NCI-H1105 treated with DMSO at 0.1 percent for 48 hours (cell line): ENCODE measurements at regions not wholly inside any gene's neighbourhood (a gene's known extent, or its start where the extent isn't known, plus 50 kb on each side); places are given as distances from the start of the nearest gene placed in this dataset.

Source experiments
- DNase-seq: peaks from one replicate; lab custom pipeline; 2025; lab: John Stamatoyannopoulos, UW

DNA sequence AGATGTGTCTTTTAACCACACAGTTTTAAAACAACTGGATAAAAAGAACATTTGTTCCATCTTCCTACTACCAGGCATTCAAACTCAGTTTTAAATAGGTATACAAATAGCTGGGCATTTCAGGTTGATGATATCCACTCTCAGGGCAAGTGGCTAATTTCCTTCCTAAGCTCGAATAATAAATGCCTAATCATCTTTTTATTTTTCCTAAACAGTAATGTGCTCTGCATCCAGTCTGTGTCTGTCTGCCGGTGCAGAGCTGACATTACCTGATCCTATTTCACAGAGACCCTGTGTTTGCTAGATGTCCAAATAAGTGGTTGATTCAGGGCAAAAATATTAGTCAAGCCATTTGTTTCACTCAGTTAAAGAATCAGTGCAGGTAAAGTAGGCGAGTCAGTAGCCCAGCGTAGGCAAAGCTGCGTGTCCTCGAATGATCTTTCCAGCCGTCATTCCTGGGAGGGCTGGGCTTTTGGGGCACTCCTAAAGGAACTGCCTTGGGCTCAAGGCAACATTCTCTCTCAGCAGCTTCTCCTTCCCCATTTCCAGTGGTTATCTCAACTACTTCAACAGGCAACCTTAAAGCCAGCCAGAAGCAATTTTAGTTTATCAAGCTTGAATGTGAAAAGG, 74.2 kb upstream of the BMP2 start:
- no peak for DNase-seq

DNA sequence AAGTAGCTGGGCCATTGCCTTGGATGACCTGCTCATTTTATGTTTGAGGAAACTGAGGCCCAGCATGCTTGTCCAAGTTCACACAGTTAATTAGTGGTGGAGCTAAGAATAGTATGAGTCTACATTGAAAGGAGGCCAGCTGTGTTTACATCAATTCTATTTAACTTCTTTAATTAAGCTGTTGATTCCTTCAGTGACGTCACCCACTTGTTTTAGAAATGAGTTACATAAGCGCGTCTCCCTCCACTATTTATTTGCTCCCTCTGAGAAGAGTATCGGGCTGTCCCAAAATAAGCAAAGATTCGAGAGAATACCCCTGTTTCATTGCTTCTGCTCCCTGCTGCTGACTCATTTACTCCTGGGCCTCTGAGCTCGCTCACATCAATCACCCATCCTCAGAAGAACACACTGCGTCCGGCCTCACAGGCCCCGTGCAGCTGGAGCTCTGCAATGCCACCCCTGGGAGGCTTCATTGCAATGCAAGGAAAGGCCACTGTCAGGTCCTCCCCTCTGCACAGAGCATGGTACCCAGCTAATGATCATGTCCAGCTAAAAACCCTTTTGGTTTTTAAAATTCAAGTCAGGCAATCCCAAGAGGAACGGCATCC, 74.8 kb upstream of the BMP2 start:
- DNase-seq, result no peak

DNA sequence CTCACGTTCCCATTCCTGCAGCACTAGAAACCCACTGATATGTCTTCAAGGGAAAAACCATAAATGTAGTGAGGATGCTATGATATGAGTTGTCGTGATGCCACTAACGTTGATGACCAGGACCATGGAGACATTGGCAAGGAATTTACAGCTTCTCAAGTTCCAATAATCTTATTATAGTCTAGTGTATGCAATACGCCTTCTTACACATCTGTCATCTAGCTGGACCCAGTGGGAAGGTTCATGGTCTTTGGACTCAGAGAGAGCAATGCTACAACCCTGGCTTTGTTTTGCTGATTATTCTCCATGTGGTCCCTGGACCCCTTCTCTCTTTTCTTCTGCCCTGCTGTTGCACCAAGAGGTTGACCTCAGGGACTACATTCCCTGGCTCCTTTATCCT, 76.0 kb upstream of the BMP2 start:
- DNase-seq, result no peak

DNA sequence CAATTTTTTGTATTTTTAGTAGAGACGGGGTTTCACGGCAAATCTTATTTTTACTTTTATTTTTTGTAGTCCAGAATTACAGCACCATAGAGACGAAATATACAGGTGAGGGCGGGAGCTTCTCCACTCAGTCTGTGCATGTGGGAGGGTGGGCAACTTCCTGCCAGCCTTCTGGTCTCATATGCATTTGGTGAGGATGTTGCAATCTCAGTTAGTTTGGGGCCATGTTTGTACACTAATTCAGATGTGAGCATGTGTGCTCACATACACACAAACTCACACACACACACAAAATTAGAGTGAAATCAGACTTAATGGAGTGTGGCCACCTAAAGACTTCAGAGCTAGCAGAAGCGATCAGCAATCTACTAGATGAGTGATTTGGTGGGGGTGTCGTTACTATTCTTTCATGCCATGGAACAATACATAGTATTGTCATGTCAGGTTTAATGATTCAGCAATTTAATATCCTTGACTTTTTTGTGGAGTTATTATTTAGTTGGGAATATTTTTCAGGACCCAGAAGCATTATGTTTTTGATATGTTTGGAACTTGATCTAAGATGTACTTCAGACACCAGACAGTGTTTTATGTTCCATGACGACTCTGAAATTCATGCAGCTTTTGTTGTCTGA, 78.0 kb upstream of the BMP2 start:
- no peak for DNase-seq

DNA sequence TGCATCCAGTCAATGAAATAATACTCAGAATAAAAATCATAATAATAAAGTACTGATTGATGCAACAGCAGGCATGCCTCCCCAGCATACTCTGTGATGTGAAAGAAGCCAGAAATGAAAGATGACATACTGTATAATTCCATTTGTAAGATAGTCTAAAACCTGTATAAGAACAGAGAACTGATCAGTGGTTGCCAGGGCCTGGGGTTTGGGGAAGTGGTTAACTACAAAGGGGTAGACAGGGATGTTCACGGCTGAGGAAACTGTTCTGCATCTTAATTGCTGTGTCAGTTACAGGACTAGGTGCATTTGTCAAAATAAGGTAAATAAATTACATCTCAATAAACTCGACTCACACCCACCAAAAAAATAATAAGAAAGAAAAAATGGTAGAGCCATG, 81.3 kb upstream of the BMP2 start:
- no peak for DNase-seq

- no peak for DNase-seq
Observed at GRCh38 chr20:6685626-6686025, 81.9 kb upstream of the BMP2 start.

DNA sequence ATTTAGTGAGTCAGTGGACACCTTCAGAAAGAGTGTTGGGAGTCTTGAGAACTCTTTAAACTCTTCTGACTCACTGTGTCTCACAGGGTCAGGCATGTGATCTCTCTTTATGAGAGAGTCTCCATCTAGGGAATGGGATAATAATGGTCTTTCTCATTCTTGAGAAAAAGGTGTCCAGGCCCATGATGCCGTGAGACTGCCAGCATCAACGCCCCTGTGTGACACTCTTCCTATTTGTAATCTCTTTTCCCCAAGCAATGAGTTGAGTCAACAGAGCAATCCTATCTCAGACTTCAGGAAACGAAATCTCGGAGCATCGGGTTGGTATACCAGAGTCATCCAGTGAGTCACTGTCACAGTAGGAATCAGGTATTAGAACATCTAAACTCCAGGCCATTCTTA, 82.3 kb upstream of the BMP2 start:
- DNase-seq, result no peak

DNA sequence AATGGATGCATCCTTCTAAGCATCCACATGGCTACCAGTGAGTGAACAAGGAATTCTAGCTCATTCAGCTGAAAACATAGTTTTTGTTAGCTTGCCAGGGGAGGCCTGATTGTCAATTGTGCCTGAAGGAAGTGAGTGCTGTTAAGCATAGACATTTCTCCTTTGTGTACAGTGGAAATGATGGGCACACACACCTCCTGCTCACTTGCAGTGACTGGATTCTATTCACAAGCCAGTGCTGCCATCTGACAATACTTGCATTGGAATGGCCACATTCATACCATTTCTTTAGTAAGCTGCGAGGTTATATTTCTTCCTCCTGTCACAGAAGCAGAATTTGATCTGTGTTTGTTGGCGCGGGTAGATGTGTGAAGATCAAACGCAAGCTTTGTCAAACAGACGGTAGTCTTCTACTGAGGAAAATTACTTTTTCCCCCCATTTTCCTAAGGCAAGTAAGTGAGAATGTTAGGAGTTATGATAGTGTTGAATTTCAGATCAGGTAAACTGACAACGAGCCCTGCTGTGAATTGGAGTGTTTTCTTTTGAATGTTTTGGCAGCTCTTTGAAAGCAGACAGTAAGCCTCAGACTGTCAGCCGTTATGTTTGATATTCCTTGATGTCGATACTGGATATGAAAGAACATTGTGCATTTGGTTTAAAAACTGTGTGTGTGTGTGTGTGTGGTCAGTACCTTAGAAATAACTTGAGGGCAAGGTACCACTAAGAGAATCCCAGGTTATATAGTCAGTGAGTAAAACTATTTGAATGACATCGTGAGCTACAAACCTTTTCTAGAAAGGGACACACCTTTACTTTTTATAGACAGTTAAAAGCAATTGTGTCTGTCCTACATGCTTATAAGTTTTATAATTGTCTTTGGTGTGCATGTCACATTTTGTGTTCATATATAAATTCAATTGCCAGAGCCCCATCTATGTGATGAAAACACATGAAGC, 84.2 kb upstream of the BMP2 start:
- DNase-seq, result no peak

- DNase-seq, result no peak
Observed at GRCh38 chr20:6680854-6681253, 86.6 kb upstream of the BMP2 start.

GRCh38 chr20:6680441-6680840, 87.0 kb upstream of the BMP2 start:
- DNase-seq, result no peak

DNA sequence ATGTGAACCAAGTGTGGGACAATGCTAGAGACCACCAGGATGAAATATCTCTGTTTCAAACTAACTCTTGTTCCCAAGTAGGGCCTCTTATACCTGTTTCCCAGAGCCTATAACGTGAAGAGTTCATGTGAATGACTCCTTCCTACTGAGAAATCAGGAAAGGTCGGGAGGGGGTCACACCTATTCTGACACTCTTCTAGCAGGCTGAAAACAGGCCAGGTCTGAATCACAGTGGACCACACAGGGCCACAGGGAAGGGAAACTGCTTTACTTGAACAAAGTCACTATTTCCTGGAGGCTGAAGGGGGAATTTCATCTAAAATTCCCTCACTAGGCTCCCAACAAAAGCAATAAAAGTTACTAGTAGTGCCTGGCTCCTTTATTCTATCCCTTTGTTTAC, 88.4 kb upstream of the BMP2 start:
- no peak for DNase-seq

- DNase-seq, result no peak
Observed at GRCh38 chr20:6678101-6678500, 89.4 kb upstream of the BMP2 start.

DNA sequence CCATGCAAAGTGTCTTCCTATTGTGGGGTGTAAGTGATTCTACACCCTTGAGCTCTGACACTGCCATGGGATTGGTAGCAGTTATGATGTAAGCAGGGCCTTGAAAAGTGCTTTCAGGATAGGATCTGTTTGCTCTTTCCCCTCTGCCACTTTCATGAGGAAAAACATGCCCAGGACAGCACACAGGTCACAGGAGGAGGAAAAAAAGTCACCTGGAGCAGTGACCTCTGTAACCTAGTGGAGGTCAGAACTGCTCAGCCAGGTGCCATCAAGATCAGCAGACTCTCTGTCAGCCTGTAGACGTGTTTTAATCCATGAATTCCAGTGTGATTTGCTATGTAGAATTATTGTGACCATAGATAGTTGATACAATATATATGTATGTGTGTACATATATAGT, 92.7 kb upstream of the BMP2 start:
- no peak for DNase-seq

DNA sequence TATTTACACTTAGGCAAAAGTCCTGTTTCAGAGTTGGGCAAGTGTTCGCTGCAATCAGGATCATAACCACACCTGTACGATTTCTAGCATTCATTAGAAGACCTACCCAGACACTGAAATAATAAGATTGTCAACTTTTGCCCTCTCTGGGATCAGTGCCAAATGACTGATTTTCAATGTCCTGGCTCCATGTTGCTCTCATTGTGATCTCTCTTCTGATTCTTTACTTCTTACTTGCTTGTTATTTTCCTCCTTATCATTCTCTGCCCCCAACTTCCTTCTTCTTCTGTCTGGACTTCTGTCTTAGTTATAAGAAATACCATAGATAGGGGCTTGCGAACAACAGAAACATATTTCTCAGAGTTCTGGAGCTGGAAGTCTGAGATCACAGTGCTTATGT, 94.4 kb upstream of the BMP2 start:
- DNase-seq, result peak; percentile 5

DNA sequence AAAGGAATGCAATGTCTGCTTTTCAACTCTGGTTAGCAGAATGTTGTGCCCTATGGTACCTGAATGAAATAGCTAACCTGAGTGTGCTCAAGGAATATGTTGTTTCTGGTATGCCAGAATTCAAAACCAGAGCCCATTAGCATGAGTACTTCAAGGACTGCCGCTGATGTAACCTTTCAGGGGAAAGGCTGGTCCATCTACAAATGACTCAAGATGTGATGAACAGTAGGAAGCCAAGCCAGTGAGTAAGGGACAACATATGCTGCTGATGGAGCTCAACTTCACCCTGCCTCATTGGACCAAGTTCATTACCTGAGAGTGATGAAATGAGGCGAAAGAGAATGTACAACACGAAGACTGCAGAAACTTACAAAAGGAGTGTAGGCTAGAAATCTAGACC, 95.7 kb upstream of the BMP2 start:
- no peak for DNase-seq

GRCh38 chr20:6668546-6668945, 98.9 kb upstream of the BMP2 start:
- DNase-seq, result no peak

- no peak for DNase-seq
Observed at GRCh38 chr20:6665621-6666355, 101.7 kb upstream of the BMP2 start.

GRCh38 chr20:6665161-6665560, 102.3 kb upstream of the BMP2 start:
- no peak for DNase-seq

DNA sequence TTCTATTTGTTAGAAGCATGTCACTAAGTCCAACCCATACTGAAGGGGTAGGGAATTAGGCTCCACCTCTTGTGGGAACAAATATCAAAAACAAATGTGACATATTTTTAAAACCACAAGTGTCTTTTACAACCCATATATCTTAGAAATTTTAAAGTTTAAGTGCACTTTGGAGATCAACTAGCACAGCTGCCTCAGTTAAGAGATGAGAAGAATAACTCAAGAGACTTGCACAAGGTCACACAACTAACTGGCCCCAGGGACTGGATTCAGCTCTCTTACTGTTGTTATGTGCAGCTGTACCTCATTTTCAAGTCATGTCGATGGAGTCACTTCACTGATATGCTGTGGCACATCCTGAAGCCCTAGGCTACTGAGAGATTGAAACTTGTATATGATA, 102.9 kb upstream of the BMP2 start:
- no peak for DNase-seq

DNA sequence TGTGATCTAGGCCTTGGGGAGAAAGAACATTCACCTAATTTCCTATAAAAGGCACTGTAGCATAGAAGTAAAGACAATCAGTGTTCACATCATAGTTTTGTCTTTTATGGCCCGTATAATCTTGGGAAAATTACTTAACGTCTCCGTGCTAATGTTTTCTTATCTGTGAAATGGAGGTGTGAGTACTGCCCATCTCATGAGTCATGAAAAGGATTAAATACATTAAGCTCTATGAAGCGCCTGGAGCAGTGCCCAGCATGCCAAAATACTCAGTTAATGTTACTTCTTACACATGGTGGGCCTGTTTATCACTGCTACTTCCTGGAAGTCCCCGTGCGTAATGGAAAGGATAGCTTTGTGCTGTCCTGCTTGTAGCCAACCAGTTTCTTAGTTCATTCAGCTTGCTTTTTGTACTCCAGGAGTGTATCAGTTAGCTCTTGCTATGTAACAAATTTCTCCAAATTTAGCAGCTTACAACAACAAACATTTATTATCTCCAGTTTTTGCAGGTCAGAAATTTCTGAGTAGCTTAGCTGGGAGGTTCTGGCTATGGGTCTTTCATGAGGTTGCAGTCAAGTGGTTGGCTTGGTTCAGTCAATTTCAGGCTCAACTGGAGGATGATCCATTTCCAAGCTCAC, 103.6 kb upstream of the BMP2 start:
- no peak for DNase-seq

DNA sequence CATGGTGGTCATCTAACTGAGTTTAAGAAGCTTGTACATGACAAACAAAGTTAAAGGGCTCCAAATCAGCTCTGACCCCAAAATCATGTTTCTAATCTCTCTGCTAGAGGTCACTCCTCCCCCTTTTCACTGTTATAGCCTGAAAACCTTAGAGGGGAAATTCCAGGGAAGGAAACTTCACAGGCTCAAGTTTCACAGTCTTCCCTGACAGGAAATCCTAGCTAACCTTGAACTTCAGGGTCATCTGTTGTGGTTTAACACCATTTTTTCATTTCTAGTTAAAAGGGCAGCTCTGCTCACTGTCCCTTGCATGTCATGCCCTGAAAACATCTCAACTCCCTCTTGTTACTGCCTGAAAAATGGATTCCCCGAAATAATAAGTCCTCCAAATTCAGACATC, 104.4 kb upstream of the BMP2 start:
- DNase-seq, result no peak

DNA sequence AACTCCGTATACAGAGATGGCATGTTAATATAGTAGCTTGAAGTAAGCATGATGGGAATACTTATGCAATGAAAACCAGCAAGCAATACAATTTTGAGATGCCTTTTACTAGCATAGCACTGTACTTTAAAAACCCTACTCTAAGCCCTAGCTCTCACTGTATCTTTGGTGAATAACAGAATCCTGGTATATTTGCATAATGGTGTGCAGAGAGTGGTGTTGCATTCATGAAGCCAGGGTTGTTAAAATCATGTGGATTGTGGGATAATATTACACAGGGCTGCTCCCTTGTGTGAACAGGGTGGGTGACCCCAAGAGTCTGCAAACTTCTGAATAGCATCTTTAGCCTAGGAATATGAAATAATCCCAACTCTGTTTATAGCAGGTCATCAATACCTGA, 105.2 kb upstream of the BMP2 start:
- DNase-seq, result no peak
